Neural cell (in vitro differentiated cells): ENCODE measurements at regions not wholly inside any gene's neighbourhood (a gene's known extent, or its start where the extent isn't known, plus 50 kb on each side); places are given as distances from the start of the nearest gene placed in this dataset.

Experiments
- CTCF ChIP-seq: fragments of 450-650 bp; IDR thresholded peaks from 2 replicates; pipeline ENCODE4 v1.5.1; 2014; ENCODE audit warnings: antibody characterized with exemption, mild to moderate bottlenecking, moderate library complexity; ENCODE audit not compliant: poor library complexity, severe bottlenecking
- EP300 ChIP-seq: fragments of 450-650 bp; conservative IDR thresholded peaks from 2 replicates; pipeline ENCODE4 v1.6.1; 2014; ENCODE audit warnings: antibody characterized with exemption, mild to moderate bottlenecking, moderate library complexity; ENCODE audit not compliant: poor library complexity, severe bottlenecking
- EZH2 ChIP-seq: fragments of 200-600, 300-800 bp; shearing (Covaris generic), sonication (generic); IDR thresholded peaks from 2 replicates; pipeline ENCODE4 v1.6.1; 2014; ENCODE audit warnings: antibody characterized with exemption, low read length, borderline replicate concordance, mild to moderate bottlenecking; ENCODE audit not compliant: insufficient read depth, poor library complexity, severe bottlenecking
- POLR2AphosphoS5 ChIP-seq: IDR thresholded peaks from 2 replicates; pipeline ENCODE4 v1.6.1; 2012
- RAD21 ChIP-seq: fragments of 450-650 bp; conservative IDR thresholded peaks from 2 replicates; pipeline ENCODE4 v1.6.1; 2014; ENCODE audit warnings: antibody characterized with exemption, mild to moderate bottlenecking, moderate library complexity
- REST ChIP-seq: IDR thresholded peaks from 2 replicates; pipeline ENCODE4 v1.6.1; 2012; ENCODE audit warnings: borderline replicate concordance
- SMC3 ChIP-seq: fragments of 450-650 bp; conservative IDR thresholded peaks from 2 replicates; pipeline ENCODE4 v1.6.1; 2014; ENCODE audit warnings: antibody characterized with exemption, mild to moderate bottlenecking, moderate library complexity; ENCODE audit not compliant: poor library complexity
- TAF1 ChIP-seq: IDR thresholded peaks from 2 replicates; pipeline ENCODE4 v1.6.1; 2012; ENCODE audit warnings: low read depth

- TF ChIP-seq RAD21 (no peak), EP300 (no peak), CTCF (no peak), EZH2 (no peak), SMC3 (no peak), TAF1 (no peak), REST (no peak), POLR2AphosphoS5 (no peak)
These were observed 323.5 kb upstream of the CASK start for GRCh38 chrX:42246814-42247213.
